GM19240 (cell line): ENCODE measurements at regions not wholly inside any gene's neighbourhood (a gene's known extent, or its start where the extent isn't known, plus 50 kb on each side); places are given as distances from the start of the nearest gene placed in this dataset.

ENCODE experiments used
- DNase-seq: peaks from one replicate; pipeline ENCODE4 v3.0.0; 2011; ENCODE audit warnings: low spot score; ENCODE audit not compliant: insufficient read length

DNA sequence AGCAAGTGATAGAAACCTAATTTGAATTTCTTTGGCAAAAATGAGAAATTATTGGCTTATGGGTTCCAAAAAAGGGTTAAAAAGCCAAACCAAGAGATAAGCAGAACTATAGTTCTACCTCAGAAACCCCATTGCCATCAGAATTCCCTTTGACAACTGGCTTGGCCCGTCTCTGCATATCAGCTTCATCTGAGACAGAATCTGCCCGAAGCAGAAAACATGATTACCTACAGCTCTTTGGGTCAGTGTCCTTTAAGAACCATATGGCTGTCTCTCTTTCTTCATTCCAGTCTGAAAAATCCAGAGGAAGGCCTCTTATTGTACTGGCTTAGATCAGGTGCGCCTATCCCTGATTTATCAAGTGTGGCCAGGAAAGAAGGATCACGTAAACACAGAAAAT is 49.8 kb upstream of the AGPS start:
- DNase-seq = no peak
